HepG2 (cell line): ENCODE measurements at regions not wholly inside any gene's neighbourhood (a gene's known extent, or its start where the extent isn't known, plus 50 kb on each side); places are given as distances from the start of the nearest gene placed in this dataset.

Source experiments
- BATF2 ChIP-seq: sonication (generic); formaldehyde crosslinking; IDR thresholded peaks from 2 replicates; pipeline ENCODE4 v1.8.0; 2022; ENCODE audit warnings: mild to moderate bottlenecking, missing genetic modification reagents, moderate library complexity
- GTF3A ChIP-seq: sonication (generic); formaldehyde crosslinking; conservative IDR thresholded peaks from 2 replicates; pipeline ENCODE4 v1.4.0; 2020; ENCODE audit warnings: mild to moderate bottlenecking, missing genetic modification reagents
- HNF4G ChIP-seq, 2 experiments: sonication (generic) in 1 of 2; formaldehyde crosslinking in 1 of 2; IDR thresholded peaks; 2 replicates each; pipeline versions ENCODE4 v1.4.0 to v1.6.1; 2011 to 2020; ENCODE audit warnings: borderline replicate concordance in 2 of 2, low read depth in 2 of 2, mild to moderate bottlenecking in 2 of 2, low read length in 1 of 2, missing genetic modification reagents in 1 of 2, moderate library complexity in 1 of 2
- ISL2 ChIP-seq: sonication (generic); formaldehyde crosslinking; IDR thresholded peaks from 2 replicates; pipeline ENCODE4 v1.5.0; 2020; ENCODE audit warnings: missing genetic modification reagents
- PATZ1 ChIP-seq: sonication (generic); formaldehyde crosslinking; IDR thresholded peaks from 2 replicates; pipeline ENCODE4 v1.4.0; 2020; ENCODE audit warnings: missing genetic modification reagents
- RORA ChIP-seq: sonication (generic); formaldehyde crosslinking; IDR thresholded peaks from 2 replicates; pipeline ENCODE4 v1.5.0; 2020; ENCODE audit warnings: mild to moderate bottlenecking, missing genetic modification reagents, moderate library complexity
- SNAI1 ChIP-seq: sonication (generic); formaldehyde crosslinking; IDR thresholded peaks from 2 replicates; pipeline ENCODE4 v1.5.0; 2020; ENCODE audit warnings: mild to moderate bottlenecking, missing genetic modification reagents, borderline replicate concordance
- SP1 ChIP-seq, 2 experiments: fragments of 450-650 bp in 1 of 2; sonication (generic) in 1 of 2; formaldehyde crosslinking in 1 of 2; IDR thresholded peaks; 2 replicates each; pipeline versions ENCODE4 v1.4.0 to v1.6.1; 2016 to 2020; ENCODE audit warnings: missing genetic modification reagents in 1 of 2
- THAP7 ChIP-seq: sonication (generic); formaldehyde crosslinking; IDR thresholded peaks from 2 replicates; pipeline ENCODE4 v1.8.1; 2023; ENCODE audit warnings: mild to moderate bottlenecking, missing genetic modification reagents
- ZBTB4 ChIP-seq: sonication (generic); formaldehyde crosslinking; IDR thresholded peaks from 2 replicates; pipeline ENCODE4 v1.4.0; 2020; ENCODE audit warnings: missing genetic modification reagents, mild to moderate bottlenecking, borderline replicate concordance
- ZNF234 ChIP-seq: sonication (generic); formaldehyde crosslinking; conservative IDR thresholded peaks from 2 replicates; pipeline ENCODE4 v1.5.1; 2020; ENCODE audit warnings: mild to moderate bottlenecking, missing genetic modification reagents
- ZXDC ChIP-seq: sonication (generic); formaldehyde crosslinking; IDR thresholded peaks from 2 replicates; pipeline ENCODE4 v1.5.0; 2020; ENCODE audit warnings: mild to moderate bottlenecking, missing genetic modification reagents

GRCh38 chr12:28882444-28882843, 266.6 kb upstream of the FAR2 start (continued):
- TF ChIP-seq PATZ1 (CRISPR knock-in tag) (no peak), ZXDC (no peak), ZBTB4 (no peak), ISL2 (no peak), THAP7 (no peak), BATF2 (CRISPR knock-in tag) (no peak), GTF3A (CRISPR knock-in tag) (no peak), SNAI1 (CRISPR knock-in tag) (no peak), ZNF234 (CRISPR knock-in tag) (no peak), SP1 (IDR thresholded peaks at IDR 0.05) (no peak), SP1 (CRISPR knock-in tag; IDR thresholded peaks at IDR 0.05) (no peak), RORA (no peak), HNF4G (IDR thresholded peaks at IDR 0.05; ENCODE audit: borderline replicate concordance, low read depth, low read length) (no peak), HNF4G (CRISPR knock-in tag; IDR thresholded peaks at IDR 0.05; ENCODE audit: borderline replicate concordance, low read depth) (no peak)
